NCI-H345 treated with DMSO at 0.1 percent for 48 hours (cell line): ENCODE measurements at regions not wholly inside any gene's neighbourhood (a gene's known extent, or its start where the extent isn't known, plus 50 kb on each side); places are given as distances from the start of the nearest gene placed in this dataset.

Experiments
- DNase-seq: peaks from one replicate; lab custom pipeline; 2025; ENCODE audit not compliant: unreplicated experiment; lab: John Stamatoyannopoulos, UW

GRCh38 chr2:126370201-126370600 is 285.8 kb upstream of the GYPC start:
- no peak for DNase-seq

DNA sequence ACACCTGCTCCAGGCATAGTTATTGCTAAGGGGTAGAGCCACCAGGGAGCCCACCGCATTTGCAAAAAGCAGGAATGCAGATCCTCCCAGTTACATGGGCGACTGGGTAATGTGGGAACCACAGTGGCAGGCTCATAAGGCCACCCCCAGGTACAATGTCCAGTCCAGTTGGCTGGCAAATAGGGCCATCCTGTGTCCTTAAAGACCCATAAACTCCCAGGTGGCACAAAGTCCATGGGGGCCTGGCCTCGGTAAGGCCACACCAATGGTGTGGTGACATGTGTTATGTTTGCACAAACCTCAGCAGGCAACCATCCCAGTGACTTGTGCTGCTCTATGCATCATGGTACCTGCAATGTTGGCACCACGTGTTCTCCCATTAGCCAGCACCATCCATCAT is 283.6 kb upstream of the GYPC start:
- no peak for DNase-seq

DNA sequence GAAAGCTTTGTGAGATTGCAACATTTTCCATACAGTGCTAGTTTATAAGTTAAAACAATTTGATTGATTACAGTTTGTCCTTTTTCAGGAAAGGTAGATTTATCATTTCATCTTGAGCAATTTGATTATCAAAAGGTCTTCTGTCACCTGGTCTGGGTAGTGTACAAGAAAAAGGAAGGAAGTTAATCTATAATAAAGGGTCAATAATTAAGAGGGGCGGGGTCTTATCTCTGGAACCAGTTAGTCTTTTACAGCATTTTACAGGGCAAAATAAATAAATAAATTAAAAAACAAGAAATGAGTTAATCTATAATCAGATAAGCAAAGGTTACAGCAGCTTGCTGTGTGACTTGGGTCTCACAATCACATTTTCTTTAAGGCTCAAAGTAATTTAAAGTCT is 277.8 kb upstream of the GYPC start:
- no peak for DNase-seq

DNA sequence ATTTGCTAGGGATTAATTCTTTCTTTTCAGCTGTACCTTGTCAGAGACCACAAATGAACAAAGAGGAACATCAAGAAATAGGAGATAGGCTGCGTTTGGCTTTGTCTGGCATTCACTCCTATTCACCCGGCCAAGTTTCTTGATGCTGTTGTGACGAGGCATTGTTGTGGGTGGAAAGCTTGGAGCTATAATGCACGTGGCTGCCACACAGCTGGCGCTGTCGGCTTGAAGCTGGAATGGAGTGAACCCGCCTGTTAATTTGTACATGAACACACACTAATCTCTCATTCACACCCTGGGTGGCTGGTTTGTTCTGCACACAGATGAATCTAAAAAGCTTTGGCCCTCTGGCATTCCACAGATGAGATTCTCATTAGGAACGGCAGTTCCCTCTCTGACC is 274.9 kb upstream of the GYPC start:
- DNase-seq = no peak

GRCh38 chr2:126382998-126383397 is 273.0 kb upstream of the GYPC start:
- DNase-seq = no peak

DNA sequence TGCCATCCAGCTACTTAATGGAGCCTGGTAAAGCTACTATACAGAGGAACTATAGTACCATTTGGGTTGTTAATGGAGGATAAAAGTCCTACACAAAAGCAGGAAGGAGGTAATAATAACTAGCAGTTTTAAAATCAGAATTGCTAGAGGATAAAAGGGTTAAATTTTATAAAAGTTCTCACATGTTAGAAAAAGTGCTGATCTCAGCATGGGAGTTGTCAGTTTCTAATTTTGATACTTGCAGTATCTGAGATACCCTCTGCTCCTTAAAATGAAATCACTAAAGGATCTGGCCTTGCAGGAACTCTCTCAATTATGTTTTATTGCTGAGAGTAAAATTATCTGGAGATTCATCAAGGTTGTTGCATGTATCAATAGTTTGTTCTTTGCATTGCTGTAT is 272.2 kb upstream of the GYPC start:
- DNase-seq = no peak

GRCh38 chr2:126385441-126385840 is 270.5 kb upstream of the GYPC start:
- DNase-seq = no peak

DNA sequence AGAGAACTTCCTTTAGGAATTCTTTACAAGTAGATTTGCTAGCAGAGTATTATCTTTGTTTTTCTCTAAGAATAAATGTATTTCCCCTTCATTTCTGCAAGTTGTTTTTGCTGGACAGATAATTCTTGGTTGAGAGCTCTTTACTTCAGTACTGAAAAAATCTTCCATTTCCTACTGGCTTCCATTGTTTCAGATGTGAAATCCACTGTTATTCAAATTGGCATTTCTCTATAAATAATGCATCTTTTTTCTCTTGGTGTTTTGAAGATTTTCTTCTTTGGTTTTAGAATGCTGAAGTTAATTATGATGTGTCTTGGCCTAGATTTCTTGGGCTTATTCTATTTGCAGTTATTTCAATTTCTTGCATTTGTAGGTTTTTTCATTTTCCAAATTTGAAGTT is 270.0 kb upstream of the GYPC start:
- no peak for DNase-seq

- DNase-seq = no peak
Observed at GRCh38 chr2:126389446-126389845, 266.5 kb upstream of the GYPC start.

GRCh38 chr2:126392889-126393288 is 263.1 kb upstream of the GYPC start:
- no peak for DNase-seq

DNA sequence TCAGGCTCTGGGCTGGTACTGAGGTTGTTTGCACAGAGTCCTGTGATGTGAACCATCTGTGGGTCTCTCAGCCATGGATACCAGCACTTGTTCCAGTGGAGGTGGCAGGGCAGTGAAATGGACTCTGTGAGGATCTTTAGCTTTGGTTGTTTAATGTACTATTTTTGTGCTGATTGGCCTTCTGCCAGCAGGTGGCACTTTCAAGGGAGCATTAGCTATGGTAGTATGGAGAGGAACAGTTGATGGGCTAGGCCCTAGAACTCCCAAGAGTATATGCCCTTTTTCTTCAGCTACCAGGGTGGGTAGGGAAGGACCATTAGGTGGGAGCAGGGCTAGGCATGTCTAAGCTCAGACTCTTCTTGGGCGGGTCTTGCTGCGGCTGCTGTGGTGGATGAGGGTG is 257.0 kb upstream of the GYPC start:
- DNase-seq = no peak

- no peak for DNase-seq
Observed at GRCh38 chr2:126403039-126403628, 252.8 kb upstream of the GYPC start.

GRCh38 chr2:126406267-126406666 is 249.7 kb upstream of the GYPC start:
- DNase-seq = no peak

DNA sequence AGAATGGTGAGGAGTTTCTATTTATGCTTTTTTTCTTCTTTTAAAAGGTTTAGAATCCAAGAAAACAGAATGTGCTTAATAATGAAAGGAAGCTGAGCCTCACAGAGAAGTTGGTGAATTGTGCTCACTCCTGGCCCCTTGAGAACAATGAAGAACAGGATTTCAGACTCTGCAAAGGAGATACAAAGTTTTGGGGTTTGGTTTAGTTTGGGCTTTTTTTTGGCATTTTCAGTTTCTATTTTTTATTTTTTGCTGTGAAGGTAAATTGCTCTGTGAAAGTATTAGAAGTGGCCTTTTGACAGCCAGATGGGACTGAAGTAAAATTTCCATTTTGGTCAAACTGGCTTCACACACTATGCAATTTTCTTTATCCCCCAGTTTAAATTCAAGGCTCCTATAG is 247.3 kb upstream of the GYPC start:
- no peak for DNase-seq

DNA sequence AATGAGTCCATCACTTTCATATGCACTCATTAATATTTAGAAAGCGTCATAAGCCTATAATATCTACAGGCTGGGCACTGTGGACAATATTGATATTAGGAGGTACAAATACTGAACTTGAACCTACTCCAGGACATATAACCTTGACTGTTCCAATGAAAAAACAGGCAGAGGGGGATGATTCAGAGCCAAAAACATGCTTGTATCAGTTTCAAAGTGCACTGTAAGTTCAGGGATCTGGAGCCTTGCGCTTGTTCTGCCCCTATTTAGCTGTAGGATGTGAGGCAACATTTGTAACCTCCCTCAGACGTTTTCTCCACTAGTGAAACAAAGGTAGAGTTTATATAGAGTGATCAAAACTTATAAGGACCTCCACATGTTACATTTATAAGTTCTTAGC is 246.1 kb upstream of the GYPC start:
- DNase-seq = no peak

- no peak for DNase-seq
Observed at GRCh38 chr2:126413079-126413478, 242.9 kb upstream of the GYPC start.

GRCh38 chr2:126419403-126419802 is 236.6 kb upstream of the GYPC start:
- DNase-seq = no peak

GRCh38 chr2:126425943-126426342 is 230.0 kb upstream of the GYPC start:
- DNase-seq = no peak

DNA sequence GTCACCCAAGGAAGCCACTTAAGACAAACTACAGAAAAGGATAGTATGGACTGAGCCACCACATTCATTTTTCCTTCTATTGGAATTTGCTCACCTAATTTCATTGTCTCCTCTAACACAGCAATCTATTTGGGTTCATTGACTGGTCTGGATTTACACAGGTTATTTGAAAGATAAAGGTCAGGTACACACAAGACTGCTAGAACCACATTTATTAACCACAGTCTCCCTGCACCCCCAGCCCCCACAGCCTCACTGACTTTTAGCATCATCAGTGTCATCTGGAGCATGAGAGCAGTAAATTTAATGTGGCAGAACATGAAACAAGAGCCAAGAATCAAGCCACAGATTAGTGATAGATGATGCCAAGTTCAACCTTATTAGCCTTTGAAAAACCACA is 226.9 kb upstream of the GYPC start:
- no peak for DNase-seq

- no peak for DNase-seq
Observed at GRCh38 chr2:126431136-126431535, 224.8 kb upstream of the GYPC start.

- DNase-seq = no peak
Observed at GRCh38 chr2:126436411-126436810, 219.5 kb upstream of the GYPC start.

DNA sequence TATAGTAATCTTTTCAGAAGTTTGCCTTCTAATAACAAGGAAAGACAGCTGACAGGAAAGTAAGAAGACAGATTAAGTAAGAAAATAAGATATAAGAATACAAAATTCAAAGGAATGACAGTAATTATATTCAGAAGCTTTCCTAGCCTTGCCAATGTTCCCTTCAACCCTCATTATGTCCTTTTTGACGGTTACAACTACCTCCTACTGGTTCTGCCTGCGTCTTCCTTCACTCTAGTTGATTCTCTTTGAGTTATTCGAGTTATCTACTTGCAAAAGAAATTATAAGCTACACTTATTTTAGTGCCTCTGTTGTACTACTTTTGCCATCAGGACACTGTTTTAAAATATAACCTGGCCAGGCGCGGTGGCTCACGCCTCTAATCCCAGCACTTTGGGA is 218.9 kb upstream of the GYPC start:
- no peak for DNase-seq

GRCh38 chr2:126444512-126444911 is 211.4 kb upstream of the GYPC start:
- no peak for DNase-seq
